ENCODE measurements at regions not wholly inside any gene's neighbourhood (a gene's known extent, or its start where the extent isn't known, plus 50 kb on each side); places are given as distances from the start of the nearest gene placed in this dataset.

DNA sequence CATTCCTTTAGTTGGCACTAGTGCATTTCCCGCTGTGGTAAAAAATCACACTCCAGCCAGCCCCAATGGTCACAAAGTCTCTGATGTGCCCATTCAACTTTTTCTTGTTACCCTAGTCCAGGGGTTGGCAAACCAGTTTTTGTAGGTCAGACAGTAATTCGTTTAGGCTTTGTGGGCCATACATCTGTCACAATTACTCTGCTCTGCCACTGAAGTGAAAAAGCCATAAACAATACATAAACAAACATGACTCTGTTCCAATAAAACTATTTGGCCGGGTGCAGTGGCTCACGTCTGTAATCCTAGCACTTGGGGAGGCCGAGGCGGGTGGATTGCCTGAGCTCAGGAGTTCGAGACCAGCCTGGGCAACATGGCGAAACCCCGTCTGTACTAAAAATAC, 78.5 kb downstream of the POLR2M start:
- TF ChIP-seq, protein P1, sequence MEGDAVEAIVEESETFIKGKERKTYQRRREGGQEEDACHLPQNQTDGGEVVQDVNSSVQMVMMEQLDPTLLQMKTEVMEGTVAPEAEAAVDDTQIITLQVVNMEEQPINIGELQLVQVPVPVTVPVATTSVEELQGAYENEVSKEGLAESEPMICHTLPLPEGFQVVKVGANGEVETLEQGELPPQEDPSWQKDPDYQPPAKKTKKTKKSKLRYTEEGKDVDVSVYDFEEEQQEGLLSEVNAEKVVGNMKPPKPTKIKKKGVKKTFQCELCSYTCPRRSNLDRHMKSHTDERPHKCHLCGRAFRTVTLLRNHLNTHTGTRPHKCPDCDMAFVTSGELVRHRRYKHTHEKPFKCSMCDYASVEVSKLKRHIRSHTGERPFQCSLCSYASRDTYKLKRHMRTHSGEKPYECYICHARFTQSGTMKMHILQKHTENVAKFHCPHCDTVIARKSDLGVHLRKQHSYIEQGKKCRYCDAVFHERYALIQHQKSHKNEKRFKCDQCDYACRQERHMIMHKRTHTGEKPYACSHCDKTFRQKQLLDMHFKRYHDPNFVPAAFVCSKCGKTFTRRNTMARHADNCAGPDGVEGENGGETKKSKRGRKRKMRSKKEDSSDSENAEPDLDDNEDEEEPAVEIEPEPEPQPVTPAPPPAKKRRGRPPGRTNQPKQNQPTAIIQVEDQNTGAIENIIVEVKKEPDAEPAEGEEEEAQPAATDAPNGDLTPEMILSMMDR (IDR thresholded peaks at IDR 0.05 in 4 of 5, conservative IDR thresholded peaks at IDR 0.05 in 1 of 5) = no peak
- TF ChIP-seq POLR2A (IDR thresholded peaks at IDR 0.05) = no peak

All from gastrocnemius medialis (tissue), 4 donors.